Activated naive CD4-positive, alpha-beta T cell treated with anti-CD3 and anti-CD28 coated beads for 36 hours (primary cell): ENCODE measurements at regions not wholly inside any gene's neighbourhood (a gene's known extent, or its start where the extent isn't known, plus 50 kb on each side); places are given as distances from the start of the nearest gene placed in this dataset.

ENCODE experiments used
- CTCF ChIA-PET: fragments of 350-600 bp; sonication (Branson Sonifier 250); formaldehyde crosslinking; loops from one replicate; lab custom pipeline; 2021; ENCODE audit warnings: antibody characterized with exemption; lab: Charles Lee
- DNase-seq: peaks from one replicate; pipeline ENCODE4 v3.0.0-alpha.2; 2020
- H3K27ac Mint-ChIP-seq: one replicate; pipeline ENCODE4 v1.8.0; 2021; ENCODE audit warnings: mild to moderate bottlenecking, mixed read lengths
- H3K27me3 Mint-ChIP-seq: one replicate; pipeline ENCODE4 v1.8.0; 2021; ENCODE audit warnings: low read depth, mixed read lengths
- H3K36me3 Mint-ChIP-seq: one replicate; pipeline ENCODE4 v1.8.0; 2021; ENCODE audit warnings: low read depth, mixed read lengths
- H3K4me1 Mint-ChIP-seq: one replicate; pipeline ENCODE4 v1.8.0; 2021; ENCODE audit warnings: low read depth, mixed read lengths
- H3K4me3 Mint-ChIP-seq: one replicate; pipeline ENCODE4 v1.8.0; 2021; ENCODE audit warnings: mild to moderate bottlenecking, moderate library complexity, mixed read lengths
- H3K9me3 Mint-ChIP-seq: one replicate; pipeline ENCODE4 v1.8.0; 2021; ENCODE audit warnings: mixed read lengths
- intact Hi-C: fragments of 100-400 bp; cut with micrococcal nuclease; formaldehyde crosslinking; loops from one replicate; pipeline ENCODE4 v1.15.1; 2023

GRCh38 chr7:15854841-15855524 is 168.5 kb upstream of the MEOX2 start:
- H3K27ac Mint-ChIP-seq = no peak overlapping the region
- intact Hi-C loops = no loop called here
- CTCF ChIA-PET = no interaction called here
- H3K36me3 Mint-ChIP-seq = no peaks in the 10 kb centered on the region
- no peaks in the 10 kb centered on the region for H3K27me3 Mint-ChIP-seq
- H3K4me3 Mint-ChIP-seq = no peak overlapping the region
- DNase-seq = no peak
- H3K4me1 Mint-ChIP-seq = no peaks in the 10 kb centered on the region
- peaks cover 5% of the 10 kb centered on the region for H3K9me3 Mint-ChIP-seq

- Mint-ChIP-seq H3K4me3 (no peak overlapping the region), H3K27ac (no peak overlapping the region), H3K4me1 (no peaks in the 10 kb centered on the region), H3K36me3 (no peaks in the 10 kb centered on the region), H3K9me3 (peaks cover 5% of the 10 kb centered on the region), H3K27me3 (no peaks in the 10 kb centered on the region)
- intact Hi-C loops = no loop called here
- CTCF ChIA-PET = no interaction called here
- DNase-seq = no peak
Measured at GRCh38 chr7:15853832-15854470, 167.5 kb upstream of the MEOX2 start.

GRCh38 chr7:15851201-15851600 is 164.7 kb upstream of the MEOX2 start:
- H3K27me3 Mint-ChIP-seq = no peaks in the 10 kb centered on the region
- intact Hi-C loops = no loop called here
- no peak overlapping the region for H3K27ac Mint-ChIP-seq
- H3K9me3 Mint-ChIP-seq = peaks cover 3% of the 10 kb centered on the region
- no peaks in the 10 kb centered on the region for H3K4me1 Mint-ChIP-seq
- H3K4me3 Mint-ChIP-seq = no peak overlapping the region
- no peaks in the 10 kb centered on the region for H3K36me3 Mint-ChIP-seq
- CTCF ChIA-PET = no interaction called here
- no peak for DNase-seq

GRCh38 chr7:15848901-15849300 is 162.4 kb upstream of the MEOX2 start:
- no peak overlapping the region for H3K27ac Mint-ChIP-seq
- no peaks in the 10 kb centered on the region for H3K27me3 Mint-ChIP-seq

GRCh38 chr7:15848362-15848761 is 161.9 kb upstream of the MEOX2 start:
- H3K36me3 Mint-ChIP-seq = no peaks in the 10 kb centered on the region
- H3K4me3 Mint-ChIP-seq = no peak overlapping the region
- DNase-seq = no peak
- no peak overlapping the region for H3K27ac Mint-ChIP-seq
- peaks cover 3% of the 10 kb centered on the region for H3K9me3 Mint-ChIP-seq
- intact Hi-C loops = no loop called here
- no peaks in the 10 kb centered on the region for H3K27me3 Mint-ChIP-seq
- H3K4me1 Mint-ChIP-seq = no peaks in the 10 kb centered on the region
- CTCF ChIA-PET = no interaction called here

More at GRCh38 chr7:15848901-15849300, 162.4 kb upstream of the MEOX2 start:
- peaks cover 3% of the 10 kb centered on the region for H3K9me3 Mint-ChIP-seq
- CTCF ChIA-PET = no interaction called here
- DNase-seq = no peak
- intact Hi-C loops = no loop called here
- H3K36me3 Mint-ChIP-seq = no peaks in the 10 kb centered on the region
- H3K4me3 Mint-ChIP-seq = no peak overlapping the region
- no peaks in the 10 kb centered on the region for H3K4me1 Mint-ChIP-seq

- CTCF ChIA-PET = no interaction called here
Measured at GRCh38 chr7:15845868-15846267, 159.4 kb upstream of the MEOX2 start.

GRCh38 chr7:15845461-15845860 is 159.0 kb upstream of the MEOX2 start:
- Mint-ChIP-seq H3K36me3 (no peaks in the 10 kb centered on the region), H3K4me3 (no peak overlapping the region), H3K27ac (no peak overlapping the region), H3K4me1 (no peaks in the 10 kb centered on the region), H3K9me3 (no peaks in the 10 kb centered on the region), H3K27me3 (no peaks in the 10 kb centered on the region)
- no peak for DNase-seq
- CTCF ChIA-PET = no interaction called here
- intact Hi-C loops = no loop called here

More at GRCh38 chr7:15845868-15846267, 159.4 kb upstream of the MEOX2 start:
- peaks cover 3% of the 10 kb centered on the region for H3K9me3 Mint-ChIP-seq
- no peak overlapping the region for H3K4me3 Mint-ChIP-seq
- H3K27ac Mint-ChIP-seq = no peak overlapping the region
- DNase-seq = no peak
- H3K27me3 Mint-ChIP-seq = no peaks in the 10 kb centered on the region
- no peaks in the 10 kb centered on the region for H3K36me3 Mint-ChIP-seq
- intact Hi-C loops = no loop called here
- H3K4me1 Mint-ChIP-seq = no peaks in the 10 kb centered on the region

- Mint-ChIP-seq H3K9me3 (no peaks in the 10 kb centered on the region), H3K27me3 (no peaks in the 10 kb centered on the region), H3K4me1 (no peaks in the 10 kb centered on the region), H3K4me3 (no peak overlapping the region), H3K27ac (no peak overlapping the region), H3K36me3 (no peaks in the 10 kb centered on the region)
- no peak for DNase-seq
- intact Hi-C loops = no loop called here
- CTCF ChIA-PET = no interaction called here
Measured at GRCh38 chr7:15839416-15840100, 153.1 kb upstream of the MEOX2 start.

- no peak overlapping the region for H3K27ac Mint-ChIP-seq
- no peaks in the 10 kb centered on the region for H3K27me3 Mint-ChIP-seq
- intact Hi-C loops = no loop called here
- no peaks in the 10 kb centered on the region for H3K36me3 Mint-ChIP-seq
- CTCF ChIA-PET = no interaction called here
- no peaks in the 10 kb centered on the region for H3K9me3 Mint-ChIP-seq
- no peak overlapping the region for H3K4me3 Mint-ChIP-seq
- DNase-seq = no peak
- no peaks in the 10 kb centered on the region for H3K4me1 Mint-ChIP-seq
Measured at GRCh38 chr7:15838265-15838664, 151.8 kb upstream of the MEOX2 start.

GRCh38 chr7:15837306-15837950 is 150.9 kb upstream of the MEOX2 start:
- Mint-ChIP-seq H3K36me3 (no peaks in the 10 kb centered on the region), H3K27me3 (no peaks in the 10 kb centered on the region), H3K9me3 (no peaks in the 10 kb centered on the region), H3K4me3 (no peak overlapping the region), H3K27ac (no peak overlapping the region), H3K4me1 (no peaks in the 10 kb centered on the region)
- intact Hi-C loops = no loop called here
- DNase-seq = no peak
- CTCF ChIA-PET = no interaction called here

GRCh38 chr7:15836651-15837050 is 150.2 kb upstream of the MEOX2 start:
- Mint-ChIP-seq H3K4me1 (no peaks in the 10 kb centered on the region), H3K27me3 (no peaks in the 10 kb centered on the region), H3K4me3 (no peak overlapping the region), H3K9me3 (no peaks in the 10 kb centered on the region), H3K27ac (no peak overlapping the region), H3K36me3 (no peaks in the 10 kb centered on the region)
- intact Hi-C loops = no loop called here
- CTCF ChIA-PET = no interaction called here
- DNase-seq = no peak

GRCh38 chr7:15836041-15836440 is 149.6 kb upstream of the MEOX2 start:
- H3K4me3 Mint-ChIP-seq = no peak overlapping the region
- no peak overlapping the region for H3K27ac Mint-ChIP-seq
- no peaks in the 10 kb centered on the region for H3K4me1 Mint-ChIP-seq
- intact Hi-C loops = no loop called here
- no peaks in the 10 kb centered on the region for H3K27me3 Mint-ChIP-seq
- CTCF ChIA-PET = interaction anchor here (0.6 kb wide), 1 partner anchor 1027 kb away, joined by 3 read pairs; no protein-coding TSS in a partner anchor
- DNase-seq = no peak
- no peaks in the 10 kb centered on the region for H3K9me3 Mint-ChIP-seq
- no peaks in the 10 kb centered on the region for H3K36me3 Mint-ChIP-seq
